ENCODE measurements at regions not wholly inside any gene's neighbourhood (a gene's known extent, or its start where the extent isn't known, plus 50 kb on each side); places are given as distances from the start of the nearest gene placed in this dataset.
"Not testable (repeated sequence)": the region's sequence is repeated elsewhere in the genome, so short reads cannot be mapped to it uniquely, and the experiment has no call there.

- DNase-seq = no peak
Observed at GRCh38 chr1:187563191-187563590, 734.4 kb downstream of the PLA2G4A start.

GRCh38 chr1:187566354-187566753 lies 737.6 kb downstream of the PLA2G4A start:
- no peak for DNase-seq

GRCh38 chr1:187568067-187568466 lies 739.3 kb downstream of the PLA2G4A start:
- DNase-seq = no peak

GRCh38 chr1:187570166-187570565 lies 741.4 kb downstream of the PLA2G4A start:
- DNase-seq = no peak

GRCh38 chr1:187577610-187578009 lies 748.9 kb downstream of the PLA2G4A start:
- no peak for DNase-seq

GRCh38 chr1:187588917-187589316 lies 760.2 kb downstream of the PLA2G4A start:
- DNase-seq = no peak

- no peak for DNase-seq
Observed at GRCh38 chr1:187605736-187606135, 777.0 kb downstream of the PLA2G4A start.

- not testable (repeated sequence) for DNase-seq
Observed at GRCh38 chr1:187615853-187616735, 787.3 kb downstream of the PLA2G4A start.

GRCh38 chr1:187616830-187617229 lies 788.1 kb downstream of the PLA2G4A start:
- not testable (repeated sequence) for DNase-seq

- DNase-seq = no peak
Observed at GRCh38 chr1:187617776-187618175, 789.0 kb downstream of the PLA2G4A start.

GRCh38 chr1:187619175-187619574 lies 790.4 kb downstream of the PLA2G4A start:
- no peak for DNase-seq

- DNase-seq = no peak
Observed at GRCh38 chr1:187621951-187622350, 793.2 kb downstream of the PLA2G4A start.

- DNase-seq = no peak
Observed at GRCh38 chr1:187622545-187622944, 793.8 kb downstream of the PLA2G4A start.

GRCh38 chr1:187624812-187625545 lies 796.2 kb downstream of the PLA2G4A start:
- no peak for DNase-seq

- DNase-seq = no peak
Observed at GRCh38 chr1:187626056-187626455, 797.3 kb downstream of the PLA2G4A start.

GRCh38 chr1:187627516-187627915 lies 798.8 kb downstream of the PLA2G4A start:
- no peak for DNase-seq

- no peak for DNase-seq
Observed at GRCh38 chr1:187629075-187629474, 800.3 kb downstream of the PLA2G4A start.

- DNase-seq = no peak
Observed at GRCh38 chr1:187630653-187631380, 802.1 kb downstream of the PLA2G4A start.

GRCh38 chr1:187631381-187631675 lies 802.6 kb downstream of the PLA2G4A start:
- no peak for DNase-seq

- no peak for DNase-seq
Observed at GRCh38 chr1:187631984-187632383, 803.2 kb downstream of the PLA2G4A start.

- DNase-seq = no peak
Observed at GRCh38 chr1:187634940-187635339, 806.2 kb downstream of the PLA2G4A start.

- no peak for DNase-seq
Observed at GRCh38 chr1:187638733-187639434, 810.1 kb downstream of the PLA2G4A start.

- DNase-seq = no peak
Observed at GRCh38 chr1:187641015-187641414, 812.3 kb downstream of the PLA2G4A start.
